ENCODE measurements at regions not wholly inside any gene's neighbourhood (a gene's known extent, or its start where the extent isn't known, plus 50 kb on each side); places are given as distances from the start of the nearest gene placed in this dataset.

- H3K4me2 ChIP-seq (ENCODE audit: low read length): no peak overlapping the region
- H4K20me1 ChIP-seq (ENCODE audit: insufficient read depth, low read length): no peaks in the 10 kb centered on the region
- H3K9ac ChIP-seq (ENCODE audit: low read length): no peak overlapping the region
- H3K4me3 ChIP-seq (ENCODE audit: low read length): no peak overlapping the region
- TF ChIP-seq EZH2phosphoT487 (IDR thresholded peaks at IDR 0.05; ENCODE audit: low read depth) (no peak), CTCF (IDR thresholded peaks at IDR 0.05; ENCODE audit: low read depth, low read length) (no peak)
- H3K36me3 ChIP-seq (replicated peaks; ENCODE audit: low read depth, low read length): no peaks in the 10 kb centered on the region
- H3K9me3 ChIP-seq (ENCODE audit: insufficient read depth, low read length): peaks cover 6% of the 10 kb centered on the region
- no peak overlapping the region for H3K27ac ChIP-seq (ENCODE audit: low read length)
- H3K79me2 ChIP-seq (ENCODE audit: low read length): no peaks in the 10 kb centered on the region
- peaks cover 13% of the 10 kb centered on the region; the same call in 1 of the 2 replicates for H3K27me3 ChIP-seq (ENCODE audit: low read depth, low read length)
- H2AFZ ChIP-seq (ENCODE audit: low read depth, low read length): no peak overlapping the region
- no peaks in the 10 kb centered on the region for H3K4me1 ChIP-seq (ENCODE audit: low read length)
Measured at GRCh38 chr3:43171748-43172147, 65.9 kb upstream of the POMGNT2 start.

GRCh38 chr3:43170553-43170952 is 64.7 kb upstream of the POMGNT2 start:
- TF ChIP-seq EZH2phosphoT487 (IDR thresholded peaks at IDR 0.05; ENCODE audit: low read depth) (no peak), CTCF (IDR thresholded peaks at IDR 0.05; ENCODE audit: low read depth, low read length) (no peak)
- Histone ChIP-seq H3K4me1 (ENCODE audit: low read length) (no peaks in the 10 kb centered on the region), H3K27me3 (ENCODE audit: low read depth, low read length) (peaks cover 13% of the 10 kb centered on the region; the same call in 1 of the 2 replicates), H3K27ac (ENCODE audit: low read length) (no peak overlapping the region), H3K9me3 (ENCODE audit: insufficient read depth, low read length) (peaks cover 12% of the 10 kb centered on the region), H3K9ac (ENCODE audit: low read length) (no peak overlapping the region), H3K4me3 (ENCODE audit: low read length) (no peak overlapping the region), H3K4me2 (ENCODE audit: low read length) (no peak overlapping the region), H3K36me3 (replicated peaks; ENCODE audit: low read depth, low read length) (no peaks in the 10 kb centered on the region), H2AFZ (ENCODE audit: low read depth, low read length) (no peak overlapping the region), H4K20me1 (ENCODE audit: insufficient read depth, low read length) (no peaks in the 10 kb centered on the region), H3K79me2 (ENCODE audit: low read length) (no peaks in the 10 kb centered on the region)

GRCh38 chr3:43169987-43170386 is 64.1 kb upstream of the POMGNT2 start:
- TF ChIP-seq CTCF (IDR thresholded peaks at IDR 0.05; ENCODE audit: low read depth, low read length): no peak
- no peak overlapping the region for H2AFZ ChIP-seq (ENCODE audit: low read depth, low read length)
- H3K79me2 ChIP-seq (ENCODE audit: low read length): no peaks in the 10 kb centered on the region
- H3K9me3 ChIP-seq (ENCODE audit: insufficient read depth, low read length): peaks cover 12% of the 10 kb centered on the region
- H3K9ac ChIP-seq (ENCODE audit: low read length): no peak overlapping the region
- H3K27me3 ChIP-seq (ENCODE audit: low read depth, low read length): peaks cover 13% of the 10 kb centered on the region
- H3K4me2 ChIP-seq (ENCODE audit: low read length): no peak overlapping the region
- H4K20me1 ChIP-seq (ENCODE audit: insufficient read depth, low read length): no peaks in the 10 kb centered on the region
- no peaks in the 10 kb centered on the region for H3K4me1 ChIP-seq (ENCODE audit: low read length)
- no peak overlapping the region for H3K27ac ChIP-seq (ENCODE audit: low read length)
- H3K4me3 ChIP-seq (ENCODE audit: low read length): no peak overlapping the region
- no peaks in the 10 kb centered on the region for H3K36me3 ChIP-seq (replicated peaks; ENCODE audit: low read depth, low read length)

GRCh38 chr3:43166406-43166805 is 60.5 kb upstream of the POMGNT2 start:
- TF ChIP-seq EZH2phosphoT487 (IDR thresholded peaks at IDR 0.05; ENCODE audit: low read depth) (no peak), CTCF (IDR thresholded peaks at IDR 0.05; ENCODE audit: low read depth, low read length) (no peak)
- Histone ChIP-seq H3K4me2 (ENCODE audit: low read length) (no peak overlapping the region), H2AFZ (ENCODE audit: low read depth, low read length) (no peak overlapping the region)

More at GRCh38 chr3:43166406-43166805, 60.5 kb upstream of the POMGNT2 start:
- no peaks in the 10 kb centered on the region for H3K36me3 ChIP-seq (replicated peaks; ENCODE audit: low read depth, low read length)
- no peaks in the 10 kb centered on the region for H3K79me2 ChIP-seq (ENCODE audit: low read length)
- H3K9ac ChIP-seq (ENCODE audit: low read length): no peak overlapping the region
- no peak overlapping the region for H3K4me3 ChIP-seq (ENCODE audit: low read length)
- peaks cover 8% of the 10 kb centered on the region for H3K9me3 ChIP-seq (ENCODE audit: insufficient read depth, low read length)
- H3K4me1 ChIP-seq (ENCODE audit: low read length): no peaks in the 10 kb centered on the region
- no peak overlapping the region for H3K27ac ChIP-seq (ENCODE audit: low read length)
- H4K20me1 ChIP-seq (ENCODE audit: insufficient read depth, low read length): no peaks in the 10 kb centered on the region
- H3K27me3 ChIP-seq (ENCODE audit: low read depth, low read length): peaks cover 26% of the 10 kb centered on the region

Measured in OCI-LY3 (cell line).